Eye (tissue), 1 donor: ENCODE measurements at regions not wholly inside any gene's neighbourhood (a gene's known extent, or its start where the extent isn't known, plus 50 kb on each side); places are given as distances from the start of the nearest gene placed in this dataset.
"Not testable (repeated sequence)": the region's sequence is repeated elsewhere in the genome, so short reads cannot be mapped to it uniquely, and the experiment has no call there.

Experiments used
- DNase-seq: peaks from one replicate; pipeline ENCODE4 v3.0.0-alpha.2; 2015

GRCh38 chr9:84512493-84512892, 157.0 kb upstream of the NTRK2 start:
- no peak for DNase-seq

GRCh38 chr9:84513473-84513872, 156.1 kb upstream of the NTRK2 start:
- DNase-seq, result no peak

DNA sequence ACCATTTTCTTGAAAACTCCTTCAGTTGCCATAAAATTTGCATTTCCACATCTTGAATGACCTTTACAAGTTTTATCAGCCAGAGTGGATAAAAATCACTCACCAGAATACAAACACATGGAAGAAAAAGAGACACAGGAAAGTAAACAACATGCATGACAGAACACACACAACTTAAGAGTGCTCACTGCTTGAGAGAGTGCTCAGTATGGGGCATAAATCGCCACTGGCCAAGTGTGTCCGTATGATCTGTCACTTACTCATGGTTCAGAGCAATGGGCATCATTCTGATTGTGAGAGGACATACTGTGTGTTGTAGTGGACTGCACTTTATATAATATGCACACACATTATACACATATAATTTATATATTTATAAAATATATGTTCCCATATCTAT, 155.6 kb upstream of the NTRK2 start:
- no peak for DNase-seq

DNA sequence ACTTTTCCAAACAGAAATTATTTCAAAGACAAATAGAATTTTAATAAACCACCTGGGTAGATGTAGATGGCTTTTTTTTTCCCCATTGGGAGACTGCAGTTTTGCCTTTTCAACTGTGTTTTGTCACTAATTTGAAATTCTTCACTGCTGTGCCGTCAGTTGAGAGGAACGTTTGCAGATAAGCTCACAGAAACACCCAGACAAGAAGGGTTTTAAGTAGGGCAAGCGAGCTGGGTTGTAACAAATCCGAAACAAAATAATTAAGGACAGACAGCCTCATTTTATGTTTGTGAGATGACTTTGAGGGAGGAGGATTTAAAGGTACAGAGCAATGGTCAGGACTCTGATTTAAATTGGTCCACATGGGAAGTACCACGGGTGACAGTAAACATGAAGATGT, 155.1 kb upstream of the NTRK2 start:
- no peak for DNase-seq

DNA sequence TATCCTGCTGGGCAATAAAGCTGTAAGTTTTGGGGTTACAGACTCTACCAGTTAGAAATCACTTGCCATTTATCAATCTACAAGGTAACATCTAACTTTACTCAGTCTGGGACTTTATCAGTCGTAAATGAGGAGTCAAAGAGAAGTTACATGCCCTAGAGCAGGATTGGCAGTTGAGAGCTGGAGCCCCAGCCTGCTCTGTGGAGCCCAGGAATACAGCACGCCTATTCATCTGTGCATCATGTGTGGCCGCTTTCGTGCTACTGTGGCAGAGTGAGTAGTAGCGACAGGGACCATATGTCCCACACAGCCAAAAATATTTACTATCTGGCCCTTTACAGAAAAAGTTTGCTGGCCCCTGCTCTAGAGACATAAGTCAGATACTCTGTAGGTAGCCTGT, 152.5 kb upstream of the NTRK2 start:
- no peak for DNase-seq

GRCh38 chr9:84519413-84519812, 150.1 kb upstream of the NTRK2 start:
- DNase-seq, result no peak

DNA sequence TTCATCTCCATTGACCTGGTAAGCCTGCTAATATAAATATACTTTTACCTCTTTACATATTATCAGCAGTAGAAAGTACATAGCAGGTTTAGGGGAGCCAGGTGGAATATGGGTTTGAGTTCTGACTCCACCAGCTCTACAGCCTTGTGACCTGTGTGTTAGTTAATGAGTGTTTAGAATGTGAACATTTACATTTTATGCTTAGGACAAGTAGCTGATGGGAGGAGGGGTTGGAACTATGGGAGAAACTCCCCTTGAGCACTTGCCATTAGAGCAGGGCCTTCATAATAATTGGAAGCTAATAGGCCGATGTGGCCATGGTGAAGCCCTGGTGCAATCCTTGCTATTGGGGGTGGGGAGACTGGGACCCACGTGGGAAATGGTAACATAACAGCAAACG, 148.3 kb upstream of the NTRK2 start:
- no peak for DNase-seq

GRCh38 chr9:84526211-84526610, 143.3 kb upstream of the NTRK2 start:
- DNase-seq, result not testable (repeated sequence)

DNA sequence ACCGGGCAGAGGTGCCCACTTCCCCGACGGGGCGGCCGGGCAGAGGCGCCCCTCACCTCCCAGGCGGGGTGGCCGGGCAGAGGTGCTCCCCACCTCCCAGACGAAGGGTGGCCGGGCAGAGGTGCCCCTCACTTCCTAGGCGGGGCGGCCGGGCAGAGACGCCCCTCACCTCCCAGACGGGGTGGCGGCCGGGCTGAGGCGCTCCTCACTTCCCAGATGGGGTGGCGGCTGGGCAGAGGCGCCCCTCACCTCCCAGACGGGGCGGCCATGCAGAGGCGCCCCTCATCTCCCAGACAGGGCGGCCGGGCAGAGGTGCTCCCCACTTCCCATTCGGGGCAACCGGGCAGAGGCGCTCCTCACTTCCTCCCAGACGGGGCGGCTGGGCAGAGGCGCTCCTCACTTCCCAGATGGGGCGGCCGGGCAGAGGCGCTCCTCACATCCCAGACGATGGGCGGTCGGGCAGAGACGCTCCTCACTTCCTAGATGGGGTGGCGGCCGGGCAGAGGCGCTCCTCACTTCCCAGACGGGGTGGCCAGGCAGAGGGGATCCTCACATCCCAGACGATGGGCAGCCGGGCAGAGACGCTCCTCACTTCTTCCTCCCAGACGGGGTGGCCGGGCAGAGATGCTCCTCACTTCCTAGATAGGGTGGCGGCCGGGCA, 142.3 kb upstream of the NTRK2 start:
- not testable (repeated sequence) for DNase-seq

DNA sequence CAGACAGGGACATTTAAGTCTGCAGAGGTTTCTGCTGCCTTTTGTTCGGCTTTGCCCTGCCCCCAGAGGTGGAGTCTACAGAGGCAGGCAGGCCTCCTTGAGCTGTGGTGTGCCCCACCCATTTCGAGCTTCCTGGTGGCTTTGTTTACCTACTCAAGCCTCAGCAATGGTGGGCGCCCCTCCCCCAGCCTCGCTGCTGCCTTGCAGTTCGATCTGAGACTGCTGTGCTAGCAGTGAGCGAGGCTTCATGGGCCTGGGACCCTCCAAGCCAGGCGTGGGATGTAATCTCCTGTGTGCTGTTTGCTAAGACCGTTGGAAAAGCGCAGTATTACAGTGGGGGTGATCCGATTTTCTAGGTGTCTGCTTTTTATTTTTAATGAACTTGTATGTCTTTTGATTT, 133.6 kb upstream of the NTRK2 start:
- DNase-seq, result not testable (repeated sequence)

GRCh38 chr9:84538879-84539278, 130.7 kb upstream of the NTRK2 start:
- no peak for DNase-seq

GRCh38 chr9:84542554-84542953, 127.0 kb upstream of the NTRK2 start:
- DNase-seq, result peak; percentile 19

- DNase-seq, result no peak
These were observed 115.4 kb upstream of the NTRK2 start for GRCh38 chr9:84554069-84554664.

DNA sequence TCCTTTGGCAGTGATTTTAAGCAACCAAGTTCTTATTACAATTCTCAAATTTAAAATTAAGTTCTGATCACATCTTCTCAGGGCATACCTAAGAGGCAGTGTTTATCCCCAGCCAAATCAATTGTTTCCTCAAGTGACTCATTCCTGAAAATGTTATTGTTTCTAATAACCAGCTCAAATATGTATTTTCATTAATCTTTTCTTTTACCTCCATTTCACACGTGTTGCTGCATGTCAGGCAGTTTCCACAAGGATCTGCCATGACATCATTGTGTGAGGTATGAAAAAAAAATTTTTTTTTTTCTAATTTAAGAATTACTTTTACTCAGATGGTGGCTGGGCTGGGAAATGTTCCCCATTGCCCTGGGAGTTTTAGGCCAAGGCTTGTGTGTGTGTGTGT, 113.0 kb upstream of the NTRK2 start:
- no peak for DNase-seq

DNA sequence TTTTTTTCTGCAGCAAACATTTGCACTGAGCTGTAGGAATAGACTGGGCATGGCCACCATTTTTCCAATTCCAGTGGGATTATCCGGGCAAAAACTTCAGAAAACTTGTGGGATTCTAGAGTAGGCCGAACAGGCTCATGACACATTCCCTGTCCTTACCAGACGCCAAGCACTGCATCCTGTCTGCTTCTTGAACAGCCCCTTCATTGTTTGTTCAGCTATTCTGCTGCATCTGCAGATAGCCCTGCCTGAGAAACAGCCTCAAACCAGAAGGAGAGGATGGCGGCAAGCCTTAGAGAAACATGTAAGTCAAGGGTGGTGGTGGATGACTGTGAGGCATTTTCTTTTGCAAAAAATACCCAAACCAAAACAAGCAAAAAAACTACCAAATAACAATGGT, 111.8 kb upstream of the NTRK2 start:
- DNase-seq, result no peak

- no peak for DNase-seq
These were observed 105.8 kb upstream of the NTRK2 start for GRCh38 chr9:84563691-84564090.

DNA sequence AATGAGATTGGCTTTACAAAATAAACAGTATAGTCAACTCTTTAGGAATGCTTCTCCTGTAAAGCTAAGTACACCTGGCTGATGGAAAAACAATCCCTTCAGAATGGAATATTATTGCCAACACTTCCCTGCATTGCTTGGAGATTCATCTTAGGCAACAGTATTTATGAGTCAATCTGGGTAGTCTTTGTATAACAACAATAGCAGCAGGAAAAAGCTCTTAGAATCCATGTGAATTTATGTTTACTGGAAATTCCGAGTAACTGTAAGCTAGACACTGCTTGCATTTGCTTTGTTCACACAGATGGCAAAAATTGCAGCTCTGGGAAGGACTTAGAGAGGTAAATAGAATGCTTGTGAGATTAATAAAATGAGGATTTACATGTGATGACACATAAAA, 101.7 kb upstream of the NTRK2 start:
- DNase-seq, result no peak

DNA sequence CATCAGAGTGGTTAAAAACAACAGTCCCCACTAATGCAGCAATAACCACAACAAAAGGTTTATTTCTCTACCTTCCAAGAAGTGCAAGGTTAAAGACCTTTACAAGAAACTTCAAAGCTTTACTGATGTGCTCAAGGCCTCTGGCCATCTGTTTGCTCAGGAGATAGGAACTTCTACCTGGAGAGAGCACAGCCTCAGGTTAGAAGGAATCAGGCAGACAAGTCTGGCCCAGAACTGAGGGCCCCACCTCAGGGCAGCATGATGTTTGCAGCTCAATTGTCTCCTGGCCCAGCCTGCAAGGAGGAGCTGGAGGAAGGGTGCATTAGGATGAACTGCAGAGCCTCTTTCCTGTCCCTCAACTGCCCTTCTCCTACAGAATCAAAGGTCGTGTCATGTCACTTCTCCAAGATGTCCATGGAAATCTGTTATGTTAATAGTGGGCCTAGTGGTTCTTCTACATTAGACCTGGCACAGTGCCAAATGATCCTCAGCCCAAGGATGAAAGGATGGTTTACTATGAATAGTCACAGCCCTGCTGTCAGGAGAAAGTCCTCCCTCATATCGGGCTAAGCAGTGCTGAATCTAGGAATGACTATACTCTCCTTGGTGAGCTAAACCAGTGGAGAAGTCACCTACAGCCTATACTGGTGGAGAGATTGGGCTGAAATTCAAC, 98.9 kb upstream of the NTRK2 start:
- DNase-seq, result no peak

DNA sequence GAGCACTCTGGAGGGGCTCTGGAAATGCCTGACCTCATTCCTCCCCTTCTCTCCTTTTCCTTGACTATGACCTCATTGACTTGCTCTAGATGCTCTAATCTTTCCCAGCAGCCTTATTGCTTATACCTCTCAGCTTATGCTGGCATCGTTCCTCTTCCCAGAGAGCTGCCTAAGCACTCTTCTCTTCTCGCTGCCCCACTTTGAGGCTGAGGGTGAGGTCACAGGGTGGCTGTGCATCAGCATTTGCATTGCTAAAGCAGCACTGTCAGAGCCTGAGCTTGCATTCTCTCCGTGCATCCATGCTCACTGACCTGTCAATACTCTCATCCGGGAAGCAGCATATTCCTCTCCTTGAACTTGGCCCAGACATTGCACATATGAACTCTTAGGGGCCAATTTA, 96.4 kb upstream of the NTRK2 start:
- DNase-seq, result peak; percentile 67

DNA sequence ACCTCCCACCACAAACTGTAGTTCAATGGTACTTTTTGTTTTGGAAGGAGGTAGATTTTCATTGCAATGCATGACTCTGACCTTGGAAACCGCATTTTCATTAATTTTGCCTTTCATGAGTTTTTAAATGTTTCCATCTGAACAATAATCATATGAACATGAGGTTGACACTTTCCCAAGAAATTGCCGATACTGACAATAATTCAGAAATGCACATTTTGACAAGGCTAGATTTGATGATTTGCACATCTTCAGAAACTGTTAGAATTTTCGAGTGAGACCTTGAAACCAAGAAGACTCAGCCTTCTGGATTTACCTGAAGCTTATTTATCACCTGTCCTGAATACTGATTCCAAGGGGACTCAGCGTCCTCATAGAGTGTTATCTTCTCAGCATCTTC, 93.8 kb upstream of the NTRK2 start:
- DNase-seq, result no peak

DNA sequence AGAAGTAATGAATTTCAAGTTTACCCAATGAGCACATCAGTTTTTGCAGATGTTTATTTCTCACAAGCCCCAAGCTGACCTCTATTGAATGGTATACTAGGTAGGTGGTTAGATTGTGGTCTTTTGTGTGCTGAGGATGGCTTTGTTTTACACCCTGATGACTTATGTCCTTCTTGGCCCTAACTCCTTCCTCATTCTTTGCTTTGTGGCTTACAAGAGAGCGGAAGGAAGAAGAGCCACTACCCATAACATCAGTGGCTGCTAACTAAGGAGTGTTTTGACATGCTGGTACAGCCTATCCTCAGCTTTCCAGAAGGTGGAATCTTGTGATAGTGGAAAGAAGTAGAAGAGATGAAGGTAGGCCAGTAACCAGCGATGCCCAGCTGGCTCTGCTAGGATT, 85.7 kb upstream of the NTRK2 start:
- no peak for DNase-seq

GRCh38 chr9:84586662-84587061, 82.9 kb upstream of the NTRK2 start:
- DNase-seq, result no peak

- no peak for DNase-seq
These were observed 82.4 kb upstream of the NTRK2 start for GRCh38 chr9:84587153-84587552.

DNA sequence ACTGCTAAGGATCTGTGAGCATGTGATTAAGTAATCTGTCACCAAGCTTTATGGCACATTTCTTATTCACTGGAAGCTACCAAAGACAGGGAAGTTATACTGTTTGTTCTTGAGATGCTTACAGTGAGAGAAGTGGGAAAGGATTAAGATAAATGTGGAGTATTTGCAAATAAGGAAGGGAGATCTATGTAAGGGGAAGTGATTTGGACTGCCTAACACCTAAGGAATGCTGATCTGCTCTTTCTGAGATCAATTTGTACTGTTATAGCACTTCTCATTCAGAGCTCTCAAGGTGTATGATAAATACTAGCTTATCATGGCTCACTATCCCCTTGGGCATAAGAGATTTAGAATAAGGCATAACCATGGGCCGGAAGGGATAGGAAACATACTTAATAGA, 80.0 kb upstream of the NTRK2 start:
- no peak for DNase-seq

GRCh38 chr9:84590706-84591105, 78.8 kb upstream of the NTRK2 start:
- DNase-seq, result no peak
